Fibroblast of mammary gland (primary cell): ENCODE measurements at regions not wholly inside any gene's neighbourhood (a gene's known extent, or its start where the extent isn't known, plus 50 kb on each side); places are given as distances from the start of the nearest gene placed in this dataset.
A peak's percentile ranks its signal among the peaks of the same experiment; 100 is the strongest.

Source experiments
- DNase-seq: peaks from one replicate; pipeline ENCODE4 v3.0.0-alpha.2; 2010; ENCODE audit warnings: low read depth
- H3K4me3 ChIP-seq: 2 replicates; pipeline ENCODE4 v1.5.1; 2011; ENCODE audit warnings: low read depth, mild to moderate bottlenecking, low read length, moderate library complexity; ENCODE audit not compliant: control insufficient read depth
- TF ChIP-seq, protein P1 (sequence below): conservative IDR thresholded peaks from 2 replicates; pipeline ENCODE4 v1.5.1; 2011; ENCODE audit warnings: low read depth, low read length, inconsistent platforms; ENCODE audit not compliant: control insufficient read depth, insufficient read depth

DNA sequence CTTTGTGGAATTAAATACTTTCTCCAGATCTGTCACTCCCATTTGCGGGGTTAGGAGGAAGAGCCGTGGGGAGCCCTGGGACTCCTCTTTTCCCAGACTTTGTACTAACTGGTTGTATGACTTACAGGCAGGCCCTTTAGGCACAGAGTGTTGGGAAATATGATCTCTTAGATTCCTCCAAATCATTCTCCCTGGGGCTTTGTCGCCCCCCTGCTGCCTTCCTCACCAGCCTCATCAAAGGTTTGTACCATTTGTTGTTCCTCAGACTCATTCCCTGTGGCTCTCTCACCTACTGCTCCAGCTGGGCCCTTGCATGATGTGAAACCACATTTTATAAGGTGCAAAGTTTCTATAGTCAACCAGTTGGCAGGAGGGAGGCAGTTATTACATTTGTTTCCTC, 56.4 kb downstream of the CRYGS start:
- no peak overlapping the region for H3K4me3 ChIP-seq
- TF ChIP-seq, protein P1, sequence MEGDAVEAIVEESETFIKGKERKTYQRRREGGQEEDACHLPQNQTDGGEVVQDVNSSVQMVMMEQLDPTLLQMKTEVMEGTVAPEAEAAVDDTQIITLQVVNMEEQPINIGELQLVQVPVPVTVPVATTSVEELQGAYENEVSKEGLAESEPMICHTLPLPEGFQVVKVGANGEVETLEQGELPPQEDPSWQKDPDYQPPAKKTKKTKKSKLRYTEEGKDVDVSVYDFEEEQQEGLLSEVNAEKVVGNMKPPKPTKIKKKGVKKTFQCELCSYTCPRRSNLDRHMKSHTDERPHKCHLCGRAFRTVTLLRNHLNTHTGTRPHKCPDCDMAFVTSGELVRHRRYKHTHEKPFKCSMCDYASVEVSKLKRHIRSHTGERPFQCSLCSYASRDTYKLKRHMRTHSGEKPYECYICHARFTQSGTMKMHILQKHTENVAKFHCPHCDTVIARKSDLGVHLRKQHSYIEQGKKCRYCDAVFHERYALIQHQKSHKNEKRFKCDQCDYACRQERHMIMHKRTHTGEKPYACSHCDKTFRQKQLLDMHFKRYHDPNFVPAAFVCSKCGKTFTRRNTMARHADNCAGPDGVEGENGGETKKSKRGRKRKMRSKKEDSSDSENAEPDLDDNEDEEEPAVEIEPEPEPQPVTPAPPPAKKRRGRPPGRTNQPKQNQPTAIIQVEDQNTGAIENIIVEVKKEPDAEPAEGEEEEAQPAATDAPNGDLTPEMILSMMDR, result peak; percentile 19
- DNase-seq, result peak; percentile 42

DNA sequence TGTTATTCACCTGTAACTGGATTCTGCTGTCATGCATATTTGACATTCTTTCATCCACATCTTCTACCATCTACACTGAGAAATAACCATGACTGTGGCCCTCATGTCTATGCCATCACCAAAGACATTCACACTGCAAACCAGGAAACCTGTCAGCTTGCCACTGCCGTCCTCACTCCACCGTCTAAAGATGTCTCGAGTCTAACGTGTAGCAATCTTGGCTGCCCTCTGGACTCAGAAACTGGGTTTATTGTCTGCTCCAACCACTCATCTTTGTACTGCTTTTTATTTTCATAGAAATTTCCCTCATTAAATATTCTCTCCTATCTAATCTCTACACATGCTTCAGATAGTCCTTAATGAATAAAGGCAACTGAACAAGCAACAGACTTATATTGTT, 57.1 kb downstream of the CRYGS start:
- H3K4me3 ChIP-seq, result no peak overlapping the region
- TF ChIP-seq, protein P1, result no peak
- DNase-seq, result no peak

DNA sequence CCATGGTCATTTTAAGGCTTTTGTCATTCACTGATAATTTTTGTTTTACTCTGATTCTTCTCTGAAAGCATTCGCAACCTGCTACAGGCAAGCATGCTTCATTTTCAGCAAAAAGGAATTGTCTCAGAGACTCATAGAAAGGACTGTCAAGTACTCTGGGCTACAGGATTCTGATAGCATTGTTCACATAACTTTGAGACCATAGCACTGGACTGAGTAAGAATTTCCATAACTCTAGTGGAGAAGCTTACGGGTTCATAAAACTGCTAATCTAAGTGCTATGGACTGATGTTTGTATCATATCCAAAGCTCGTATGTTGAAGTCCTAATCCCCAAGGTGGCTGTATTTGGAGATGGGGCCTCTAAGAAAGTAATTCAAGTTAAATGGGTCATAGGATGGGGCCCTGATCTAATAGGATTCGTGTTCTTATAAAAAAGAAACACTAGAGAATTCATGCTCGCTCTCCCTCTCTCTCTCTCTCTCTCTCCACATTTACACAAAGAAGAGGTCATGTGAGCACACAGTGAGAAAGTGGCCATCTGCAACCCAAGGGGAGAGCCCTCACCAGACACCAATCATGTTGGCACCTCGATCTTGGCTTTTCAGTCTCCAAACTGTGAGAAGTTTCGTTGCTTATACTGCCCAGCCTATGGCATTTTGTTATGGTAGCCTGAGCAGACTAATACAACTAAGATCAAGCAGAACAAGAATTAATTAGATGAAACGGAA, 60.4 kb downstream of the CRYGS start:
- TF ChIP-seq, protein P1, result no peak
- H3K4me3 ChIP-seq, result no peak overlapping the region
- no peak for DNase-seq

DNA sequence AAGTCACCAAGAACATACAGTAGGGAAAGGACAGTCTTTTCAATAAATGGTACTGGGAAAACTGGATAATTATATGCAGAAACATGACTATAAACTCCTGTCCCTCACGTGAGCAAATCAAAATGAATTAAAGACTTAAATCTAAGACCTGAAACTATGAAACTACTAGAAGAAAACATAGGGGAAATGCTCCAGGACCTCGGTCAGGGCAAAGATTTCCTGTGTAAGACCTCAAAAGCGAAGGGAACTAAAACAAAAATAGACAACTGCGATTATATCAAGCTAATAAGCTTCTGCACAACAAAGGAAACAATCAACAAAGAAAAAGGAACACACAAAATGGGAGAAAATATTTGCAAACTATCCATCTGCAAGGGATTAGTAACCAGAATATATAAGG, 62.7 kb downstream of the CRYGS start:
- DNase-seq, result no peak
- TF ChIP-seq, protein P1, result no peak
- H3K4me3 ChIP-seq, result no peak overlapping the region

DNA sequence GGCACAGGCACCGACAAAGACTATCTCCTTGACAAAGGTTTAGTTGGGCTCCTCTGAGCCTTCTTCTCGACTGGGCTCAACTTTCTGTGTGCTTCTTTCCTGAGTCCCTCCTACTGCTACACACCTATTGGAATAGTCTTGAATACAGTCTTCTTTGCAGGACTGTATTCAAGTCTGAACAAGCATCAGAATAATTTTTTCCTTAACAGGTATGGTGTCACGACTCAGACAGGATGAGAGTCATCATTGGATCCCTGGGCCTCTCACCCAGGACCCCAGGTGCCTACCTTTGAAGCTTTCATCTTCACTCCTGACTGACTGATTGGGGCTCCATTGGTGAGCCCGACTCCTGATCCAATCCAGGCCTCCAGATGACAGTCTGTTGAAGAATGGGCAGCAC, 66.3 kb downstream of the CRYGS start:
- H3K4me3 ChIP-seq, result no peak overlapping the region
- TF ChIP-seq, protein P1, result no peak
- no peak for DNase-seq

DNA sequence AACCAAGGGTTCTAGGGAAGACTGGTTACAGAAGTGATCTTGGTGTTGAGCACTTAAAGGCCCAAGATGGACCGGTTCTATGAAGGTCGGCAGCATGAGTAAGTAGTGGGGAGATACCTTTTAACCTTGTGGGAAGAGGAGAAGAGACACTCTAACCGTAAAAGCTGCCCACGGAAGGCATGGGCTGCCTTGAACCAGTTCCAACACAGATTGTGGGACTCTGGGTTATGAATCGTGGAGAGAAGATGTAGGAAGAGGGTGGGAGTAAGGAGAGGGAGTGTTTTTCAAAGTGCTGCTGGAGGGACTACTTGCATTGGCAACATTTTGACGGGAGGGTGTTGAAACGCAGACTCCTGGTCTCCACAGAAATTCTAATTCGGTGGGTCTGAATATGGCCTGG, 67.1 kb downstream of the CRYGS start:
- DNase-seq, result no peak
- TF ChIP-seq, protein P1, result no peak
- H3K4me3 ChIP-seq, result no peak overlapping the region
